A673 (cell line): ENCODE measurements at regions not wholly inside any gene's neighbourhood (a gene's known extent, or its start where the extent isn't known, plus 50 kb on each side); places are given as distances from the start of the nearest gene placed in this dataset.
"Not testable (repeated sequence)": the region's sequence is repeated elsewhere in the genome, so short reads cannot be mapped to it uniquely, and the experiment has no call there.

Experiments
- CTCF ChIP-seq: fragments of 300-800, 200-600 bp; sonication (generic); conservative IDR thresholded peaks from 2 replicates; pipeline ENCODE4 v1.5.1; 2017; ENCODE audit warnings: low read depth, mild to moderate bottlenecking, antibody characterized with exemption, low read length, moderate library complexity, mixed read lengths
- EZH2 ChIP-seq: fragments of 200-600 bp; sonication (generic); IDR thresholded peaks from 2 replicates; pipeline ENCODE4 v1.6.1; 2017; ENCODE audit warnings: borderline replicate concordance, low read depth, mild to moderate bottlenecking, mixed read lengths, antibody characterized with exemption, low read length; ENCODE audit not compliant: poor library complexity, severe bottlenecking

GRCh38 chr20:53669517-53670313, 76.1 kb upstream of the ZNF217 start:
- TF ChIP-seq CTCF, EZH2: not testable (repeated sequence)
